ENCODE measurements at regions not wholly inside any gene's neighbourhood (a gene's known extent, or its start where the extent isn't known, plus 50 kb on each side); places are given as distances from the start of the nearest gene placed in this dataset.

- DNase-seq: peak; percentile 9
These were observed 183.4 kb upstream of the SNX7 start for GRCh38 chr1:98478121-98478520.

DNA sequence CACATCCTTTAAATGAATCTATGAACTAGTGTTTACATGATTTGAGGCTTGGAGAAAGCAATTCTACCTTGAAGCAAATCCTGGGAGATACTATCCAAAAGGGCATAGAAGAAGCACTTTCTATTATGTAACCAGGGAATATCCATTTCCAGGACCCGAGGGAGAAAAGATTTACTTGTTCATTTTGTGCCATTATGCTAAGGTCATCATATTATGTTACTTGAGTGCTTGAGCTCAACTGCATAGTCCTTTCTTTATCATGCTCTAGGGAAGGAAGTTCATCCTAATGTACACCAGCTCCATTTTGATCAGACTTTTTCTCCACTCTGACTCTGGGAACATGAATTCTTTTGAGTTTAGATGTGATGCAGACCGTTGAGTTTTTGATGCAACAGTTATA is 188.6 kb upstream of the SNX7 start:
- no peak for DNase-seq

DNA sequence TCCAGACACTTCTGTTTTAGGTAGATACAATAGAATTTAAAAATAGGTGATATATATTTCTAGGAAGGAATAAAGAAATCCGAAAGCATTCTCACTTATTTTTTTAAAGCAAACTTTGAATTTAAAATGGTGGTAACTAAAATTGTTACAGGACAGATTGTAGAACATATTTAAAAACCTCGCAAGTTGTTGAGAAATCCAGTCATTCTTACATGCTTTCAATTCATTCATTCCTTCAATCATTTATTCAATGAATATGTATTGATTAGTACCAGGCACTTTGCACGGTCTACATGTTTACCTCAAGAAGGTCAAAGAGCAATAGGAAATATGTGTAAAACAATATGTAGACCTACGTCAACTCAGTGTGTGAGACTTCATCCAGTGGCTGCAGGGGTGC is 189.9 kb upstream of the SNX7 start:
- DNase-seq: no peak

DNA sequence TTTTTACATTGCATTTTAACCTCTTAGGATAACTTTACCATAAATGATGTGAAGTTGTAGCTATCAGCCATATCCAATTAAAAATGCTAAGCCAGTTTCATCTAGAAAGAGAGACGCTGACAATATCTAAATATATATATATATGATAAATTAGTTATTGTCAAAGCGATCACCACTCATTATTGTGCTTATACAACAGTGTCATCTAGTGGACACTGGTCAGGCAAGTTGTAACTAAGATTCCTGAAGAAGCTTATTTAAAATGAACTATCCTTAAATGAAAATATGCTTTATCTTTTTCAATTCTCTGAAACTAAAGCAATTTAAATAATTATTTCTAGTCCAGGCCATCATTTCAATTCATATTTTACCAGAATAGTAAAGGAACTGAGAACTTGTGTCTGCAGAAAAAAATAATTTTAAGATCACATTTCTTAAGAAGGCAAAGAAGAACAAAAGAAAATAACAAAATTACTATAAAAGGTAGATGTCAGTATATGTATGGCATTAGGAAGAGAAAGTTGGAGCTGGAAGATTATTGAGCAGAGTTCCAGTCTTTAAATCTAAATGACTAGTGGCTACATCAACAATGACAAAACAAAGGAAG is 193.3 kb upstream of the SNX7 start:
- DNase-seq: peak; percentile 31

DNA sequence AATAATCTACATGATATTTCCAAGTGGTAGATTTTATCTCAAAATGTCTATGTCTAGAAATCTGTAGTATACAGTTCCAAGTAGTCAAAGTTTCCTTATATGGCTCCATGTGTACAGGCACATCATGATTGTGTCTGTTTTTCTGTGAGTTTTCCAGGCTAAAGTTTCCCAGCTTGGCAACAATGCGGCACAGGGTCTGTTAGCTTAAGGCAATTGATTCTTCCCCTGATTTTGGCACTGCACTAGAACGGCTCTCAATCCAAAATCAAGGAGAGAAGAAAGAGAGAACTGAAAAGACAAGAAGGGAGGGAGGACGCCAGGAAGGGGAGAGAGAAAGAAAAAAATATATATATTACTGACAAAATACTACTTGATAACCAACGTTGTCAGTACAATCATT is 193.9 kb upstream of the SNX7 start:
- DNase-seq: no peak

DNA sequence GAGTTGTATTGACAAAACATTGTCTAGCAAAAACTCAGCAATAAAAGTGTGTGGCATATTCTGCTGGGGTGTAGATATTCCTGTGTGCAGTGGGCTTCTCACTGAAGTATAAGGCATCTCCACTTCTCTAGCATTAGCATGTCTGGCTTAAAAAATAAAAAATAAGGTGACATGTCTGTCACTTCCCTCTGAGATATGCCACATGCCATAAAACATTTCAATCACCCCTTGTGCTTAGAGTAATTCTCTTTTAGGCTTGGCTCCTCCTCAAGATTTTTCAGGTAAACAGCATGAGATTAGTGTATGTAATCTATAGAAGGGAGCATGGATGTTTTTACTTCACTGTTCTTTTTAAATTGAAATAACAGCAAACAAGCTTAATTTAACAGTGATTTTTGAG is 194.4 kb upstream of the SNX7 start:
- DNase-seq: no peak

DNA sequence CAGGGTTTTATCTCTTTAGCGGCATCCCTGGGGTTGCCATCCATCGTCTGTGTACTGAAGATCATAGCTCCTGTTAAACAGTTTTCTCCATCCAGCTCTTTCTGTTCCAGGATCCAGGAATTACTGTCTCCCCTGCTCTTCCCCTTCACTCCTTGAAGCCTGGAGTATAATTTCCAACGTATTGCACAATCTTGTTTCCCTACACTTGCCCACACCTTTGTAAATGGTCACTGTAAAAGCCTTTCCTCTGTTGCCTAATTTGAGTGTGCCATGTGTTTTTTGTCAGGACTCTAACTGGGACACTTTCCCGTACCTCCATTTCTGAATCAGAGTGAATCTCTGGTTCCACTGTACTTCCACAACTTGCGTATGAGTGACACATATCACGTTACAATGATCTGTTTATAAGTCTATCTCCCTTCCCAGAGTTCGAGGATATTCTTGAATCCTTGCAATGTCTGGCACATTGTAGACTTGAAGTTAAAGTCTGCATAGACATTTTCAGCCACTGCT is 199.6 kb upstream of the SNX7 start:
- no peak for DNase-seq

GRCh38 chr1:98460136-98460535 is 201.4 kb upstream of the SNX7 start:
- no peak for DNase-seq

DNA sequence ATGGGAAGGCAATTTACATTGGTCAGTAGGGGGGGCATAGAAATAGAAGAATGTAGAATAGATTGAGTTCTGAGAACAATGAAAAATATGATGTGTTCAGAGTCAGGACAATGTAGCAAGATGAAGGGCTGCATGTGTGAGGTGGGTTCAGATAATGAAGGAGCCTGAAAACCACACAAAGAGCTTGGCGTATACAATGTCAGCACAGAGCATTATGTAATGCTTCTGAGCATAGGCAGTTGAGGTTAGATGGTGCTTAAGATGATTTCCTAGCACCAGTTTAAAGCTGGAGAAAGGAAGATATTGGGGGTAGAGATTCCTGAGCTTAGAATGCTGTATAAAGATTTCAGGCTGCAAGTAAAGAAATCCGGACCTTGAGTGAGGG is 202.0 kb upstream of the SNX7 start:
- no peak for DNase-seq

DNA sequence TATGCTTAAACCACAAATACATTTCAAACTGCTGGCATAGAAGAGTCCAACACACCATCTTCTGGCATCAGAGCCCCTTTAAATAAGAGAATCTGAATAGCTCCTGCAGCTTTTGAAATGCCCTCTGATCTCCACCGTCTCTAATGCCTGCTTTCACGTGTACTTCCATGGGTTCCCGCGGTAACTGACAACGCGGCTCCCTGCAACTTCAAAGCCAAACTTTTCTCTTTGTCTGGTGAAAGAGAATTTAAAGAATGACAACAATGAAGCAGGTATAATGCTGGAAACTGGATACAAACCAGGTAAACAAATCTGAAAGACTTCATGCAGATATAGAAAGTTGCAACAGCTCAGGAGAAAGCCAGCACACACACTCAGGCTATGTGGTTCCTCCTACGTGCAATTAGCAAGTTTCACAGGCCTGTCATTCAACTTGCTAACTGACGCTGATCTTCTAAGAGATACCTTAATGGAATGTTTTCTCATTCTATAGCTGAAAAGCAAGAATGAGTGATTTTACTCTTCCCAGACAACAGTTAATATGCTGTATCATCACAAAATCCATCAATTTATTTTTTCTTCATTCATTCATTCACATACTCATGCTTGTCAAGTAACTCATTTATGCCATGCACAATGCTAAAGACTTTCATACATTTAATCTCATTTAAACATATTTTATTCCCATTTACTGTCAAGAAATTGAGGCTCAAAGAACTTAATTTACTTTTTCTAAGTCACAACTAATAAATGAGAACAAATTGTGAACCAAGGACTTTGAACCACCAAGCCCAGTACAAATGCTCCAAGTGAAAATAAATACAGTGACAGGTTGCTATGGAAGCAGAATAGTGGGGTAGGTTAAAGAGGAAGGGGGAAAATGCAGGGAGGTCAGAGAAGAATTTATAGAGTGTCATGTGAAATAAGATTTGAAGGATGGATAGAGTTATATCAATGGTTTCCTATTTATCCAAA is 202.7 kb upstream of the SNX7 start:
- no peak for DNase-seq

DNA sequence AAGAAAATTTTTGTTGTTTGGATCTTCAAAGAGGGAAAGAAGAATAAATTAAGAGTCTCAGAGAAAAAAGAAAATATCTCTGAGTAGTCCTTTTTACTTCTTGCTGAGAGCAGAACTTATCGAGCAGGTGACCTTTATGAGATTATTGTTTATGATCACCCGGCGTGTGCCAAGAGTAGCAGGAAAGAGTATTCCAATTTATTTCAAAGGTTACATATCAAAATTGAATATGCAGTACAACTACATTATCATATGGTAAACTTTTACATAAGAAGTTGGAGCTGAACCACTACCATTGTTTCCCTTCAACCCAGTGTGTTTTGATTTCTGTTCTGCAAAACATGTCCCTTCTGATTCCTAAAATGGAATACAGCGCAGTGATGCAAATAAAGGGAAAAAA is 204.3 kb upstream of the SNX7 start:
- DNase-seq: no peak

DNA sequence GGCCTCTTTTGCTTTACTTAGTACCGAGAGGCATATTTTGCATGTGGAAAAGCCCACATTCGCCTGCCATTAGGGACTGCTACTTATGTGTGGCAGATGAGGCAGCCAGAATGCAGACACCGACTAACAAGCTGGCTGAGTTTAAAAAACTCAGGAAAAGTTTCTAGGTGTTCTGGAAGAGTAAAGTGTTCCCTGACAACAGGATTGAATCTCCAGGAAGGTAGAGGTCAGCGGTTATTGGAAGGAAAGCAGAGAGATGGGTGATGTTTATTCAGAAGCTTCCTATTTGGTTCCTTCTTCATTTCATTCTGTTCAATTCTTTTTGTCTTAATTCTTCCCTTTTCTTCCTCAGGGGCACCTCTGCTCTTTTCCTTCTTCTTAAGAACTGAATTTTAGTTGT is 206.9 kb upstream of the SNX7 start:
- no peak for DNase-seq

DNA sequence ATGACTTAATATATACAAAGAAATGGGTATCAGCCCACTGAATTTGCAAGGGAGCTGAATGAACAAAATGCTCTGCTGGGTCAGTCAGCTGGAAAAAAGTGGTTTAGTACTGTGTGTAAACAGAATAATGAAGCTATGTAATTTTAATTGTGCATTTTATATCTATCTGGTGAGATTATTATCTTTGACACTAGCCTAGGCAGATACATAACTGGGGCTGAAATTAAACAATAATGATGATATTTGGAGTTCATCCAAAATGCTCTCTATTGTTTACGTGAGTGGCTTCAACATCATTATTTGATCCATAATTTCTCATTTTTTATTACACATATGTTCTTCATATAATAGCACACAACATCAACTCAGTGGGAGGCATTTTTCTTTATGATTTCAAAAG is 208.5 kb upstream of the SNX7 start:
- no peak for DNase-seq

DNA sequence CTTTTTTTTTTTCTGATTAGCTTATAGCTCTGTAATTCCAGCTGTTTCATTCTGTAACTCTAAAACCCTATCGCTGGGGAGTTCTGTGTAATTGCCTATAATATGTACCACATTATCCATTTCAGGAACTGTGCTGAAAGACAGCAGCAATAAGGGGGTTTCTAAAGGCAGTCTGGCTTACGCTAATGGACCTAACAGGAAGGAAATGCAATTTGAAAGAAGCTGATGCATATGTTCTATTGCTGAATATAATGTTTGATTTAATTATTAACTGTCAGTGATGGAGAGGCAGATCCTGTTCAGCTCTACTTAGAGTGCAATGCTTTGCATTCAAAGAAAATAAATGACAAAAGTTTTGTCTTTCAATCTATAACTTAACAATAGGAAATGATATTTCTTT is 209.4 kb upstream of the SNX7 start:
- no peak for DNase-seq

- DNase-seq: no peak
These were observed 220.2 kb upstream of the SNX7 start for GRCh38 chr1:98441281-98441680.

- no peak for DNase-seq
These were observed 222.1 kb upstream of the SNX7 start for GRCh38 chr1:98439471-98439870.

DNA sequence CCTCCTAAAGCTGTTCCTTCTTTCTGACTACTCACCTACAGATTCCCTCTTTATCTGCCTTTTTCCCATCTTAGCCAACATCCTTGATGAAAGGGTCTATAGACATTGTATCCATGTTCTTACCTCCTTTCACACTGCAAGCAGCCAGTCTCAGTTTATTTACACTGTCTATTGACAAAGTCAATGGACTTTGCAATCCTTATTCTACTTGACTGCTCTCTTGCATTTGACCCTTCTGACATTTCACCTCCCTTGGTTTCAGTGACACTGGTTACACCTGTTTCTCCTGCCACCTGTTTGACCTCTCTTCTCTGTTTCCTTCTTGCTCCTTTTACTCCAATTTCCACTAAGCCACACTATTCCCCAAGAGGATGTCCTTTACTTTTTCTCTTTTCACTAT is 224.0 kb upstream of the SNX7 start:
- DNase-seq: no peak

DNA sequence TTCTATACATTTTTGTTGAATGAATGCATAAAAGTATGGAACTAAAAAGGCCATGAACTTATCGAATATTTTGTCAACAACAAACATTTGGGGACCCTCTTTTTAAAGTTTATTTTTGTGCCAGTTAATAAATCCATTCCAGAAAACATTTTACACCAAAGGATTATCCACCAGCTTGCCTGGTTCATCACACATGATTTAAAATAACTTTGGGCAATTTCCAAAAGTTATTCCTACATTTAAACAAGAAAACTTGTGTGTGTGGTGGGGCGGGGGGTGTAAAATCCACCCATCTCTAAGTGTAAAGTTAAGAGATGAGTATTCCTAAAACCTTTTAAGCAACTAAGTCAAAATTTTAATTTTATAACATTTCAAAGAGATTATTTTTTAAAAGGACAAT is 224.5 kb upstream of the SNX7 start:
- no peak for DNase-seq

DNA sequence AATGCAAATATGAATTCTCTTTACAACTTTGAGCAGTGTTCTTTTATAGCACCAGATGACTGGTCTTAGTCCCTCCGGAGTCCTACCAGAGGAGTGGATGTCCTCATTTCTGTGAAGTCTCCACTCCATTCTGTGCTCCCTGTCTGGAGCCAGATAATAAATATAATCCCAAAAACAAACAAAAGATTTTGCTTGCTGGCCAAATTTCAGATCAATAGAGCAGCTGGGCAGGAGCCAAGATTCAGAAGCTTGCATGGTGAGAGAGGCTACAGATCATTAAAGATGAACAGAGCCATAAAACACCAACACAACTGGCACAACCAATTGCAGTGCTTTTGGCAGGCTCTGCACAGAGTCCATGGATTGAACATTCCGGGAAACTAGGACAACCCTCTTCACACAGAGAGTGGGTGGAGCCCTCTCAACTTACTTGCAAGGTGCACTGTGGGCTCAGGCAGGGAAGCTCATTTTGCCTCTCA is 231.5 kb upstream of the SNX7 start:
- DNase-seq: no peak

DNA sequence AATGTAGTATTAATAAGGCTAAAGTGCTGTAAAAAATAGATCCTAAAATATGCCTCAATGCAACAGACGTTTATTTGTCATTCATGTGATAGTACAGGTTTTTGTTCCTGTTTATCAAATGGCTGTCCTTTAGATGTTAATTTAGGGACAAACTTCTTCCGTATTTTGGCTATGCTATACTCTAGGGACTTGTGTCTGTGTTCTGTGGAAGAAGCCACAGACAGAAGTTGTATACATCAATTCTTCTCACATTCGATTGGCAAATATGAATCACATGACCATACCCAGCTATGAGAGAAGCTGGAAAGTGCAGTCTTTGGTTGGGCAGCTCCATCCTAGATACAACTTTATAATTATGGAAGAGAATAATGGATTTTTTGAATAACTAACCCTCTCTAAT is 232.7 kb upstream of the SNX7 start:
- DNase-seq: no peak

- no peak for DNase-seq
These were observed 233.9 kb upstream of the SNX7 start for GRCh38 chr1:98427664-98428063.

DNA sequence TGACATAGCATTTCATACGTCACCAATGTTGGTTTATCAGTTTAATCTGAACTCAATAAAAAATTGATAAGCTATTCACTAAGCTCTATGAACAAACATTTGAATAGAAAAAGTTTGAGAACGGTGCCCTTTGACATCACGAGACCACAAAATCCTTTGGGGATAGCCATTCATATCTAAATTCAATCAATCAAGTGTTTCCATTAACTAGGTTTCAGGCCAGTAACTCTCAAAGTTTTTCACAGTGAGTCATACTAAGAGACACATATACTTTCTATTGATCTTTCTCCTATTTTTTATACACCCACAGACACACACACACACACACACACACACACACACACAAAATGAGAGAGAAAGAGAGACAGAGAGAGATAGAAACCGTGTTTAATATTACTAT is 235.4 kb upstream of the SNX7 start:
- DNase-seq: no peak

DNA sequence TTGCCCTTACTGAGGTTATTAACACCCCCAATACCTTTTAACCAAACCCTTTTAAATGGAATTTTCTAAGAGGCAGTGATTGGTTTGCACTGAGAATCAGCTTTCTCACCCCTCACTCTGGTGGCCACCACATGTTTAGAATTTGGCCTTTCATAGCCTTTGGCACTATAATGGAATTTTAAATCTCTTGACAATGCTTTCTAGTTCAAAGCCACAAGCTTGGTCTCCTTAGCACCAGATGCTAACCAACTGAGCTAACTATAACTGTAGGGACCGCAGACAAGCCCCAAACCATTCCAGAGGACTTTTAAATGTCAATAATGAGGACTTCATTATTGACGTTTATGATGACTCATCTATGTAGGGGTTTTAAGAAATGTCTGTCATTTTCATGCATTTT is 238.7 kb upstream of the SNX7 start:
- DNase-seq: no peak

- no peak for DNase-seq
These were observed 240.5 kb upstream of the SNX7 start for GRCh38 chr1:98421085-98421435.

All from hindlimb muscle (tissue), 1 donor.